ENCODE measurements at regions not wholly inside any gene's neighbourhood (a gene's known extent, or its start where the extent isn't known, plus 50 kb on each side); places are given as distances from the start of the nearest gene placed in this dataset.

GRCh38 chr16:79320956-79321355 is 279.6 kb downstream of the MAF start:
- TF ChIP-seq CTCF (IDR thresholded peaks at IDR 0.05) = no peak
- no peak for TF ChIP-seq SIN3A (IDR thresholded peaks at IDR 0.05; ENCODE audit: borderline replicate concordance, insufficient read depth, low read depth, low read length)
- TF ChIP-seq POLR2AphosphoS5 (IDR thresholded peaks at IDR 0.05; ENCODE audit: low read depth, low read length) = no peak
- TF ChIP-seq TCF7L2 (IDR thresholded peaks at IDR 0.05; ENCODE audit: low read depth, low read length) = no peak
- TF ChIP-seq, protein P1, sequence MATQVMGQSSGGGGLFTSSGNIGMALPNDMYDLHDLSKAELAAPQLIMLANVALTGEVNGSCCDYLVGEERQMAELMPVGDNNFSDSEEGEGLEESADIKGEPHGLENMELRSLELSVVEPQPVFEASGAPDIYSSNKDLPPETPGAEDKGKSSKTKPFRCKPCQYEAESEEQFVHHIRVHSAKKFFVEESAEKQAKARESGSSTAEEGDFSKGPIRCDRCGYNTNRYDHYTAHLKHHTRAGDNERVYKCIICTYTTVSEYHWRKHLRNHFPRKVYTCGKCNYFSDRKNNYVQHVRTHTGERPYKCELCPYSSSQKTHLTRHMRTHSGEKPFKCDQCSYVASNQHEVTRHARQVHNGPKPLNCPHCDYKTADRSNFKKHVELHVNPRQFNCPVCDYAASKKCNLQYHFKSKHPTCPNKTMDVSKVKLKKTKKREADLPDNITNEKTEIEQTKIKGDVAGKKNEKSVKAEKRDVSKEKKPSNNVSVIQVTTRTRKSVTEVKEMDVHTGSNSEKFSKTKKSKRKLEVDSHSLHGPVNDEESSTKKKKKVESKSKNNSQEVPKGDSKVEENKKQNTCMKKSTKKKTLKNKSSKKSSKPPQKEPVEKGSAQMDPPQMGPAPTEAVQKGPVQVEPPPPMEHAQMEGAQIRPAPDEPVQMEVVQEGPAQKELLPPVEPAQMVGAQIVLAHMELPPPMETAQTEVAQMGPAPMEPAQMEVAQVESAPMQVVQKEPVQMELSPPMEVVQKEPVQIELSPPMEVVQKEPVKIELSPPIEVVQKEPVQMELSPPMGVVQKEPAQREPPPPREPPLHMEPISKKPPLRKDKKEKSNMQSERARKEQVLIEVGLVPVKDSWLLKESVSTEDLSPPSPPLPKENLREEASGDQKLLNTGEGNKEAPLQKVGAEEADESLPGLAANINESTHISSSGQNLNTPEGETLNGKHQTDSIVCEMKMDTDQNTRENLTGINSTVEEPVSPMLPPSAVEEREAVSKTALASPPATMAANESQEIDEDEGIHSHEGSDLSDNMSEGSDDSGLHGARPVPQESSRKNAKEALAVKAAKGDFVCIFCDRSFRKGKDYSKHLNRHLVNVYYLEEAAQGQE (IDR thresholded peaks at IDR 0.05; ENCODE audit: insufficient read depth in 1 of 2, low read depth in 2 of 2, low read length in 1 of 2) = no peak
